HL-60 (cell line): ENCODE measurements at regions not wholly inside any gene's neighbourhood (a gene's known extent, or its start where the extent isn't known, plus 50 kb on each side); places are given as distances from the start of the nearest gene placed in this dataset.
"Not testable (repeated sequence)": the region's sequence is repeated elsewhere in the genome, so short reads cannot be mapped to it uniquely, and the experiment has no call there.

Source experiments
- CTCF ChIP-seq: IDR thresholded peaks from one replicate; pipeline ENCODE4 v1.5.1; 2011; ENCODE audit warnings: low read length, control low read depth, inconsistent platforms; ENCODE audit not compliant: insufficient read depth
- GABPA ChIP-seq: IDR thresholded peaks from 2 replicates; pipeline ENCODE4 v1.6.1; 2012; ENCODE audit warnings: low read depth
- POLR2AphosphoS5 ChIP-seq: IDR thresholded peaks from 2 replicates; pipeline ENCODE4 v1.6.1; 2012; ENCODE audit warnings: low read depth
- SPI1 ChIP-seq: IDR thresholded peaks from 2 replicates; pipeline ENCODE4 v1.6.1; 2012; ENCODE audit warnings: low read depth, mild to moderate bottlenecking, borderline replicate concordance

- TF ChIP-seq CTCF, SPI1, GABPA, POLR2AphosphoS5: not testable (repeated sequence)
These were observed 430.0 kb upstream of the SGO1 start for GRCh38 chr3:20615982-20616381.
